Ishikawa (cell line): ENCODE measurements at regions not wholly inside any gene's neighbourhood (a gene's known extent, or its start where the extent isn't known, plus 50 kb on each side); places are given as distances from the start of the nearest gene placed in this dataset.

Experiments
- CEBPB ChIP-seq: IDR thresholded peaks from 2 replicates; pipeline ENCODE4 v1.6.1; 2012
- EP300 ChIP-seq: IDR thresholded peaks from 2 replicates; pipeline ENCODE4 v1.6.1; 2012; ENCODE audit warnings: borderline replicate concordance
- NFIC ChIP-seq: IDR thresholded peaks from 2 replicates; pipeline ENCODE4 v1.6.1; 2012
- TCF12 ChIP-seq: IDR thresholded peaks from 2 replicates; pipeline ENCODE4 v1.6.1; 2012; ENCODE audit warnings: low read depth
- YY1 ChIP-seq: IDR thresholded peaks from 2 replicates; pipeline ENCODE4 v1.6.1; 2012; ENCODE audit warnings: low read depth

GRCh38 chr5:91243286-91243685 is 139.8 kb downstream of the ARRDC3 start:
- TF ChIP-seq EP300: no peak
- no peak for TF ChIP-seq CEBPB
- TF ChIP-seq NFIC: no peak
- TF ChIP-seq TCF12: no peak
- TF ChIP-seq YY1: no peak
